H9 (cell line): ENCODE measurements at regions not wholly inside any gene's neighbourhood (a gene's known extent, or its start where the extent isn't known, plus 50 kb on each side); places are given as distances from the start of the nearest gene placed in this dataset.

Source experiments
- DNase-seq: peaks from one replicate; pipeline ENCODE4 v3.0.0-alpha.2; 2017
- H2AFZ ChIP-seq: one replicate; pipeline ENCODE4 v1.6.1; 2013; ENCODE audit warnings: mild to moderate bottlenecking, low read length, control low read depth, moderate library complexity
- H2AK5ac ChIP-seq: 2 replicates; pipeline ENCODE4 v1.6.1; 2013; ENCODE audit warnings: low read length, control low read depth, mixed read lengths; ENCODE audit not compliant: insufficient read length
- H2BK120ac ChIP-seq: one replicate; pipeline ENCODE4 v1.6.1; 2013; ENCODE audit warnings: low read depth, mild to moderate bottlenecking, low read length, control low read depth, inconsistent platforms; ENCODE audit not compliant: poor library complexity, severe bottlenecking
- H2BK12ac ChIP-seq: 2 replicates; pipeline ENCODE4 v1.6.1; 2013; ENCODE audit warnings: low read length, control low read depth, mixed read lengths, low read depth; ENCODE audit not compliant: insufficient read length
- H2BK15ac ChIP-seq: 2 replicates; pipeline ENCODE4 v1.6.1; 2013; ENCODE audit warnings: low read depth, low read length, control low read depth
- H2BK20ac ChIP-seq: one replicate; pipeline ENCODE4 v1.6.1; 2013; ENCODE audit warnings: low read depth, mild to moderate bottlenecking, low read length, control low read depth, inconsistent platforms; ENCODE audit not compliant: poor library complexity, severe bottlenecking
- H2BK5ac ChIP-seq: 2 replicates; pipeline ENCODE4 v1.6.1; 2013; ENCODE audit warnings: low read length, control low read depth, mixed read lengths; ENCODE audit not compliant: insufficient read length
- H3K14ac ChIP-seq: 2 replicates; pipeline ENCODE4 v1.6.1; 2013; ENCODE audit warnings: low read length, control low read depth; ENCODE audit not compliant: insufficient read depth
- H3K18ac ChIP-seq: 2 replicates; pipeline ENCODE4 v1.6.1; 2013; ENCODE audit warnings: low read depth, mild to moderate bottlenecking, mixed read lengths, low read length, control low read depth; ENCODE audit not compliant: insufficient read length
- H3K23ac ChIP-seq: 2 replicates; pipeline ENCODE4 v1.6.1; 2013; ENCODE audit warnings: low read length, control low read depth, mixed read lengths, low read depth; ENCODE audit not compliant: insufficient read length
- H3K23me2 ChIP-seq: 2 replicates; pipeline ENCODE4 v1.6.1; 2013; ENCODE audit warnings: low read depth, mild to moderate bottlenecking, mixed read lengths, low read length, control low read depth; ENCODE audit not compliant: insufficient read length, poor library complexity, severe bottlenecking
- H3K27ac ChIP-seq: 2 replicates; pipeline ENCODE4 v1.5.1; 2013; ENCODE audit warnings: low read length, control low read depth, mixed read lengths, low read depth; ENCODE audit not compliant: insufficient read length
- H3K27me3 ChIP-seq: 2 replicates; pipeline ENCODE4 v1.6.1; 2013; ENCODE audit warnings: low read length, control low read depth, inconsistent platforms; ENCODE audit not compliant: insufficient read depth
- H3K4ac ChIP-seq: 2 replicates; pipeline ENCODE4 v1.6.1; 2013; ENCODE audit warnings: low read depth, mild to moderate bottlenecking, control low read depth, inconsistent platforms, low read length, moderate library complexity
- H3K4me1 ChIP-seq: 2 replicates; pipeline ENCODE4 v1.6.1; 2013; ENCODE audit warnings: low read length, control low read depth, inconsistent platforms; ENCODE audit not compliant: insufficient read depth
- H3K4me2 ChIP-seq: 2 replicates; pipeline ENCODE4 v1.6.1; 2013; ENCODE audit warnings: low read length, control low read depth, mixed read lengths; ENCODE audit not compliant: insufficient read length, insufficient read depth
- H3K56ac ChIP-seq: 2 replicates; pipeline ENCODE4 v1.6.1; 2013; ENCODE audit warnings: low read depth, mild to moderate bottlenecking, mixed read lengths, low read length, control low read depth; ENCODE audit not compliant: insufficient read length
- H3K79me1 ChIP-seq: 2 replicates; pipeline ENCODE4 v1.6.1; 2013; ENCODE audit warnings: low read depth, mild to moderate bottlenecking, moderate library complexity, low read length, control low read depth, inconsistent platforms; ENCODE audit not compliant: insufficient read depth, poor library complexity, severe bottlenecking
- H3K79me2 ChIP-seq: 2 replicates; pipeline ENCODE4 v1.6.1; 2013; ENCODE audit warnings: low read length, control low read depth, inconsistent platforms; ENCODE audit not compliant: insufficient read depth
- H3K9ac ChIP-seq: 2 replicates; pipeline ENCODE4 v1.6.1; 2013; ENCODE audit warnings: low read length, control low read depth, mixed read lengths; ENCODE audit not compliant: insufficient read length; ENCODE audit errors: extremely low read depth
- H3K9me3 ChIP-seq: one replicate; pipeline ENCODE4 v1.6.1; 2013; ENCODE audit warnings: low read depth, low read length, inconsistent platforms; ENCODE audit not compliant: control insufficient read depth
- H3T11ph ChIP-seq: one replicate; pipeline ENCODE4 v1.6.1; 2013; ENCODE audit warnings: mild to moderate bottlenecking, low read length, control low read depth, inconsistent platforms
- H4K20me1 ChIP-seq: one replicate; pipeline ENCODE4 v1.6.1; 2013; ENCODE audit not compliant: control insufficient read depth, insufficient read length, insufficient read depth
- H4K5ac ChIP-seq: 2 replicates; pipeline ENCODE4 v1.6.1; 2013; ENCODE audit warnings: low read depth, mild to moderate bottlenecking, mixed read lengths, low read length, control low read depth; ENCODE audit not compliant: insufficient read length
- H4K8ac ChIP-seq: replicated peaks from 2 replicates; pipeline ENCODE4 v1.6.1; 2013; ENCODE audit warnings: low read length, control low read depth, mixed read lengths, low read depth; ENCODE audit not compliant: insufficient read length
- H4K91ac ChIP-seq: 2 replicates; pipeline ENCODE4 v1.6.1; 2013; ENCODE audit warnings: low read depth, mild to moderate bottlenecking, moderate library complexity, mixed read lengths, low read length, control low read depth; ENCODE audit not compliant: insufficient read length
- H3K27ac Mint-ChIP-seq, 3 experiments: 2 replicates in 2 of 3; 3 replicates in 1 of 3; pipeline ENCODE4 v1.8.0; 2020 to 2021; ENCODE audit warnings: mixed read lengths in 3 of 3, mild to moderate bottlenecking in 1 of 3, moderate library complexity in 1 of 3
- H3K27me3 Mint-ChIP-seq: 2 replicates; pipeline ENCODE4 v1.8.0; 2021; ENCODE audit warnings: low read depth, mild to moderate bottlenecking, moderate library complexity, mixed read lengths
- H3K36me3 Mint-ChIP-seq, 3 experiments: 2 replicates in 2 of 3; 3 replicates in 1 of 3; pipeline ENCODE4 v1.8.0; 2020 to 2021; ENCODE audit warnings: low read depth in 3 of 3, mixed read lengths in 3 of 3; ENCODE audit not compliant: insufficient read depth in 1 of 3
- H3K4me1 Mint-ChIP-seq, 2 experiments: 2 replicates each; pipeline ENCODE4 v1.8.0; 2020; ENCODE audit warnings: mixed read lengths in 2 of 2
- H3K4me3 Mint-ChIP-seq, 2 experiments: 2 replicates in 1 of 2; 3 replicates in 1 of 2; pipeline ENCODE4 v1.8.0; 2020 to 2021; ENCODE audit warnings: mild to moderate bottlenecking in 2 of 2, mixed read lengths in 2 of 2, moderate library complexity in 1 of 2
- H3K9me3 Mint-ChIP-seq, 2 experiments: 2 replicates in 1 of 2; 3 replicates in 1 of 2; pipeline ENCODE4 v1.8.0; 2020; ENCODE audit warnings: mild to moderate bottlenecking in 2 of 2, mixed read lengths in 2 of 2, moderate library complexity in 1 of 2
- CTCF ChIP-seq: fragments of 200-600 bp; sonication (generic); conservative IDR thresholded peaks from 3 replicates; pipeline ENCODE4 v1.8.0; 2021; ENCODE audit warnings: antibody characterized with exemption, mild to moderate bottlenecking
- WGBS: extraction: QIAGEN DNeasy Blood & Tissue Kit; methylation state at CpG from one replicate; pipeline ENCODE4 v1.1.7; 2013; ENCODE audit warnings: missing lambda C conversion rate, low lambda C conversion rate, mixed read lengths; ENCODE audit not compliant: insufficient read length; ENCODE audit errors: extremely low coverage; 5-methylcytosine and 5-hydroxymethylcytosine counted together

GRCh38 chr1:118445156-118445555 lies 260.1 kb upstream of the SPAG17 start:
- Histone ChIP-seq H4K91ac (no peak overlapping the region), H3K56ac (no peak overlapping the region), H2BK5ac (no peak overlapping the region), H2BK15ac (no peak overlapping the region), H3K9me3 (no peaks in the 10 kb centered on the region), H3K4me1 (no peaks in the 10 kb centered on the region), H3K23ac (no peak overlapping the region), H3K4ac (no peak overlapping the region), H3K23me2 (no peaks in the 10 kb centered on the region), H2BK20ac (no peak overlapping the region), H3K4me2 (no peak overlapping the region), H4K5ac (no peak overlapping the region), H3K9ac (no peak overlapping the region), H2AFZ (no peak overlapping the region), H2BK120ac (no peak overlapping the region), H3K18ac (no peak overlapping the region), H3K14ac (no peak overlapping the region), H2BK12ac (no peak overlapping the region), H3K79me1 (no peaks in the 10 kb centered on the region), H3K79me2 (no peaks in the 10 kb centered on the region), H3K27me3 (no peaks in the 10 kb centered on the region), H4K8ac (no peak overlapping the region), H2AK5ac (no peak overlapping the region), H3K27ac (no peak overlapping the region), H4K20me1 (no peaks in the 10 kb centered on the region), H3T11ph (no peak overlapping the region)
- peaks cover 22 to 24% of the 10 kb centered on the region in 2 experiments for H3K9me3 Mint-ChIP-seq
- WGBS: no CpG with 5 or more reads among the region's 1 CpG
- no peak overlapping the region for H3K4me3 Mint-ChIP-seq
- TF ChIP-seq CTCF: no peak
- no peaks in the 10 kb centered on the region for H3K4me1 Mint-ChIP-seq
- no peaks in the 10 kb centered on the region for H3K27me3 Mint-ChIP-seq
- peaks cover 6 to 27% (median 7%) of the 10 kb centered on the region in 3 experiments for H3K36me3 Mint-ChIP-seq
- no peak overlapping the region for H3K27ac Mint-ChIP-seq
- DNase-seq: no peak
